ENCODE measurements at regions not wholly inside any gene's neighbourhood (a gene's known extent, or its start where the extent isn't known, plus 50 kb on each side); places are given as distances from the start of the nearest gene placed in this dataset.

DNA sequence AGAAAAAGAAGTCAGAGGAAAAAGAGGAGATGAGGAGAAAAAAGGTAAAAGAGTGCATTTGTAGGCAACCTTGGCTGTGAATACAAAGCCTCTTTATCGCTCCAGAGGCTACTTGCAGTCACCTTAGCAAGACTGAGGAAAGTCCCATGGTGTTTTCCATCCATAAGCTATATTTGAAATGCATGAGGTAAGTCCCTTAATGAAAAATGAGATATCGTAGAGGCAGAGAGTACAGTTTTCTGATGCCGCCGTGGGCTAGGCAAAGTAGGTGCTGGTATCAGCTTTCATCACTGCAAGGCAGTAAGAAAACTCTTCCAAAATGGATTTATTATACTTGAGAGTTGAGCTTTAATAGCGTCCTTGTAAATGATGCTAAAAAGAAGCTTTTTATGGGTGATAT, 186.8 kb downstream of the ASCL1 start:
- intact Hi-C loops (cut with micrococcal nuclease): no loop called here
- DNase-seq (ENCODE audit: unreplicated experiment): no peak
- Mint-ChIP-seq H3K9me3 (ENCODE audit: unreplicated experiment) (no peaks in the 10 kb centered on the region), H3K4me1 (ENCODE audit: insufficient read depth, unreplicated experiment) (no peaks in the 10 kb centered on the region), H3K36me3 (ENCODE audit: insufficient read depth, unreplicated experiment) (no peaks in the 10 kb centered on the region), H3K27me3 (ENCODE audit: insufficient read depth, unreplicated experiment) (no peaks in the 10 kb centered on the region), H3K4me3 (ENCODE audit: unreplicated experiment) (no peak overlapping the region), H3K27ac (ENCODE audit: low read depth, unreplicated experiment) (no peak overlapping the region)
- ChIA-PET POLR2A (no interaction called here), CTCF (interaction anchor here (0.6 kb wide), 1 partner anchor 9 kb away, joined by 3 read pairs; no protein-coding TSS in a partner anchor)
- TF ChIP-seq CTCF (IDR thresholded peaks at IDR 0.05; ENCODE audit: unreplicated experiment): no peak
- no TSS peak for BruUV-seq (replicated peaks)

DNA sequence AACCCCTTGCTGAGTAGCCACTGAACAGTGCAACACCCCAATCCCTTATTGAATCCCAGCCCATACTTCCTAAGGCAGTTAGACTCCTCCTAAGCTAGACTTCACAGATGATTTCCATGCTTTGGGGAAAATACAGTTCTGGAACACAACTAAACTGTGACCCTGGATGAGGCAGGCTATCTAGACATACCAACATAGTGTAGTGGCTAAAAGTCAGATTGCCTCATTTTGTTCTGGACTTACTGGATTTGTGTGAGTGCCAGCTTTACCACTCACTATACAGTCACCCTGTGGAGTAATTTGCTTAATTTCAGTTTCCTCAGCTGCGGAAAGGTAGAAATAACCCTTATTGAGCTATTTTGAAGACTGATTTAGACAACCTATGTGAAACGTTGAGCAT, 203.1 kb downstream of the ASCL1 start:
- no peaks in the 10 kb centered on the region for H3K4me1 Mint-ChIP-seq (ENCODE audit: insufficient read depth, unreplicated experiment)
- intact Hi-C loops (cut with micrococcal nuclease): no loop called here
- H3K27me3 Mint-ChIP-seq (ENCODE audit: insufficient read depth, unreplicated experiment): no peaks in the 10 kb centered on the region
- no TSS peak for BruUV-seq (replicated peaks)
- no peaks in the 10 kb centered on the region for H3K36me3 Mint-ChIP-seq (ENCODE audit: insufficient read depth, unreplicated experiment)
- ChIA-PET CTCF (no interaction called here), POLR2A (no interaction called here)
- H3K9me3 Mint-ChIP-seq (ENCODE audit: unreplicated experiment): peaks cover 22% of the 10 kb centered on the region
- no peak for DNase-seq (ENCODE audit: unreplicated experiment)
- H3K27ac Mint-ChIP-seq (ENCODE audit: low read depth, unreplicated experiment): no peak overlapping the region
- TF ChIP-seq CTCF (IDR thresholded peaks at IDR 0.05; ENCODE audit: unreplicated experiment): no peak
- no peak overlapping the region for H3K4me3 Mint-ChIP-seq (ENCODE audit: unreplicated experiment)

DNA sequence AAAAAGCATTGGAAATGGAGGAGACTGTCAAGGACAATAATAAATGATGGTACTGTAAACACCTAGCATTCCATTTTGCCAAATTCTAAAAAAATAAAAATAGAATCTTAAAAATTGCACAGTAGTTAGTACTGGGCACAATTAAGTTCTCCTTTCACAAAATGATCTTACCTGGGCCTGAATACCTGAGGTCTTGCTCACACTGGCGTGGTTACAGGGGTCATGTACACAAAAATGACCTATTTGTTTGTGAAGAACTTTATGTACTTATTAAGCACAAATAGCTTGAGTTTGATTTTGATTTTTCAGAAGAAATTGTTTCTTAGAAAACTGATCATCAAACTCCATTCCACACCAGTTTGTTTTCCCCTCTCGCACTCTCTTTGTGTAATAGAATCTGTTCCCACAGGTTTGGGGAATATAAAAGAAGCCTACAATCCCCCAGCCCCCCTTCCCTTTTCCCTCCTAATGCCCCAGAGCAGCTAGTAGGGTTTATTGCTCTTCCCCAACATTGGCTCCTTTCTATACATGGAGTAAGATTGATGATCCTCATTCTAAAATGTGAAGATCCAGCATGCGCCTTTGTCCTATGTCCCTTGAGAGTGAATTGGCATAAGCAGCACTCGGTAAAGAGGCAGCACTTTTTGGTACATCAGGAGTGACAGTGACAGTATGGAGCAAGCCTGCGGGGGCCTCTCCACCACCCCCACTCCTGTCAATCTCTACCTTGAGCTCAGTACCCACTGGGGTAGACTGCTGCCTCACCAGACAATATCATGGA, 204.3 kb downstream of the ASCL1 start:
- TF ChIP-seq CTCF (IDR thresholded peaks at IDR 0.05; ENCODE audit: unreplicated experiment): no peak
- CTCF ChIA-PET: no interaction called here
- H3K27ac Mint-ChIP-seq (ENCODE audit: low read depth, unreplicated experiment): no peak overlapping the region

GRCh38 chr12:103166949-103167348, 209.5 kb downstream of the ASCL1 start:
- CTCF ChIA-PET: no interaction called here
- Mint-ChIP-seq H3K27me3 (ENCODE audit: insufficient read depth, unreplicated experiment) (no peaks in the 10 kb centered on the region), H3K9me3 (ENCODE audit: unreplicated experiment) (peaks cover 18% of the 10 kb centered on the region), H3K4me1 (ENCODE audit: insufficient read depth, unreplicated experiment) (no peaks in the 10 kb centered on the region), H3K36me3 (ENCODE audit: insufficient read depth, unreplicated experiment) (no peaks in the 10 kb centered on the region), H3K27ac (ENCODE audit: low read depth, unreplicated experiment) (no peak overlapping the region), H3K4me3 (ENCODE audit: unreplicated experiment) (no peak overlapping the region)
- DNase-seq (ENCODE audit: unreplicated experiment): no peak
- POLR2A ChIA-PET: no interaction called here
- TF ChIP-seq CTCF (IDR thresholded peaks at IDR 0.05; ENCODE audit: unreplicated experiment): no peak
- no TSS peak for BruUV-seq (replicated peaks)
- intact Hi-C loops (cut with micrococcal nuclease): no loop called here

More for the DNA sequence above, 204.3 kb downstream of the ASCL1 start:
- no peaks in the 10 kb centered on the region for H3K36me3 Mint-ChIP-seq (ENCODE audit: insufficient read depth, unreplicated experiment)
- no peak overlapping the region for H3K4me3 Mint-ChIP-seq (ENCODE audit: unreplicated experiment)
- no peak for DNase-seq (ENCODE audit: unreplicated experiment)
- POLR2A ChIA-PET: no interaction called here
- intact Hi-C loops (cut with micrococcal nuclease): no loop called here
- H3K27me3 Mint-ChIP-seq (ENCODE audit: insufficient read depth, unreplicated experiment): no peaks in the 10 kb centered on the region
- BruUV-seq (replicated peaks): no TSS peak
- H3K4me1 Mint-ChIP-seq (ENCODE audit: insufficient read depth, unreplicated experiment): no peaks in the 10 kb centered on the region
- H3K9me3 Mint-ChIP-seq (ENCODE audit: unreplicated experiment): peaks cover 15% of the 10 kb centered on the region

Data from MCF 10A (cell line).